Upper lobe of left lung (tissue), 6 donors: ENCODE measurements at regions not wholly inside any gene's neighbourhood (a gene's known extent, or its start where the extent isn't known, plus 50 kb on each side); places are given as distances from the start of the nearest gene placed in this dataset.

Experiments used
- ATAC-seq, 2 donors: fragments of 200-7000 bp; cut with Tn5 transposase; one replicate each; pipeline ENCODE4 v1.9.1; 2022; ENCODE audit warnings: mild to moderate bottlenecking in 2 of 2, moderate library complexity in 2 of 2; ENCODE audit not compliant: low FRiP score in 2 of 2
- DNase-seq, 2 donors: peaks; one replicate each; pipeline ENCODE4 v3.0.0-alpha.2; 2019 to 2020
- H3K27ac ChIP-seq, 4 donors: fragments of 200-600 bp; sonication (generic); one replicate each; pipeline ENCODE4 v1.5.1; 2016 to 2019
- H3K27me3 ChIP-seq, 4 donors: fragments of 200-600 bp; sonication (generic); one replicate each; pipeline ENCODE4 v1.5.1; 2017 to 2019
- H3K36me3 ChIP-seq, 4 donors: fragments of 200-600 bp; sonication (generic); one replicate each; pipeline ENCODE4 v1.5.1; 2016 to 2019
- H3K4me1 ChIP-seq, 4 donors: fragments of 200-600 bp; sonication (generic); one replicate each; pipeline ENCODE4 v1.5.1; 2018 to 2019
- H3K4me3 ChIP-seq, 4 donors: fragments of 200-600 bp; sonication (generic); one replicate each; pipeline ENCODE4 v1.5.1; 2017 to 2019; ENCODE audit warnings: mild to moderate bottlenecking in 2 of 4, moderate library complexity in 1 of 4
- H3K9me3 ChIP-seq, 4 donors: fragments of 200-600 bp; sonication (generic); one replicate each; pipeline ENCODE4 v1.5.1; 2018 to 2019
- EP300 ChIP-seq, 4 donors: sonication (generic); formaldehyde crosslinking; IDR thresholded peaks; one replicate each; pipeline ENCODE4 v1.5.1; 2017; ENCODE audit warnings: antibody characterized with exemption in 4 of 4, control low read depth in 2 of 4
- POLR2A ChIP-seq, 4 donors: fragments of 450-650 bp; IDR thresholded peaks; one replicate each; pipeline ENCODE4 v1.5.1; 2016 to 2017; ENCODE audit warnings: antibody characterized with exemption in 4 of 4, mild to moderate bottlenecking in 2 of 4
- POLR2AphosphoS5 ChIP-seq, 2 donors: sonication (generic); formaldehyde crosslinking; IDR thresholded peaks; one replicate each; pipeline ENCODE4 v1.5.1; 2017; ENCODE audit warnings: antibody characterized with exemption in 2 of 2
- WGBS, 2 donors: methylation state at CpG; one replicate each; pipeline ENCODE4 v1.1.5; 2017 to 2018; 5-methylcytosine and 5-hydroxymethylcytosine counted together
- TF ChIP-seq, protein P1 (sequence below), 6 experiments: fragments of 450-650 bp in 4 of 6; fragments of 200-600 bp in 2 of 6; sonication (generic) in 2 of 6; IDR thresholded peaks; one replicate each; pipeline ENCODE4 v1.5.1; 2016 to 2019; ENCODE audit warnings: antibody characterized with exemption in 6 of 6
- donor health status: DM: no; HTN: no; CAD: no; lungs with moderate emphysema.
- donor health status: DM: no; HTN: yes; CAD: no; lungs with severe emphysema.

GRCh38 chr2:200189964-200190363 lies 116.5 kb upstream of the SPATS2L start:
- no peak for DNase-seq
- no peaks in the 10 kb centered on the region for H3K4me1 ChIP-seq
- TF ChIP-seq POLR2A (IDR thresholded peaks at IDR 0.05), result no peak
- TF ChIP-seq, protein P1, sequence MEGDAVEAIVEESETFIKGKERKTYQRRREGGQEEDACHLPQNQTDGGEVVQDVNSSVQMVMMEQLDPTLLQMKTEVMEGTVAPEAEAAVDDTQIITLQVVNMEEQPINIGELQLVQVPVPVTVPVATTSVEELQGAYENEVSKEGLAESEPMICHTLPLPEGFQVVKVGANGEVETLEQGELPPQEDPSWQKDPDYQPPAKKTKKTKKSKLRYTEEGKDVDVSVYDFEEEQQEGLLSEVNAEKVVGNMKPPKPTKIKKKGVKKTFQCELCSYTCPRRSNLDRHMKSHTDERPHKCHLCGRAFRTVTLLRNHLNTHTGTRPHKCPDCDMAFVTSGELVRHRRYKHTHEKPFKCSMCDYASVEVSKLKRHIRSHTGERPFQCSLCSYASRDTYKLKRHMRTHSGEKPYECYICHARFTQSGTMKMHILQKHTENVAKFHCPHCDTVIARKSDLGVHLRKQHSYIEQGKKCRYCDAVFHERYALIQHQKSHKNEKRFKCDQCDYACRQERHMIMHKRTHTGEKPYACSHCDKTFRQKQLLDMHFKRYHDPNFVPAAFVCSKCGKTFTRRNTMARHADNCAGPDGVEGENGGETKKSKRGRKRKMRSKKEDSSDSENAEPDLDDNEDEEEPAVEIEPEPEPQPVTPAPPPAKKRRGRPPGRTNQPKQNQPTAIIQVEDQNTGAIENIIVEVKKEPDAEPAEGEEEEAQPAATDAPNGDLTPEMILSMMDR (IDR thresholded peaks at IDR 0.05), result no peak
- no peak for TF ChIP-seq EP300 (IDR thresholded peaks at IDR 0.05)
- TF ChIP-seq POLR2AphosphoS5 (IDR thresholded peaks at IDR 0.05), result no peak
- 58 to 70% methylated on average over 2 of the region's 2 CpGs for WGBS, 2 donors
- no peaks in the 10 kb centered on the region for H3K9me3 ChIP-seq
- no peak overlapping the region for H3K4me3 ChIP-seq
- no peaks in the 10 kb centered on the region for H3K27me3 ChIP-seq
- no peak overlapping the region for H3K27ac ChIP-seq
- H3K36me3 ChIP-seq, result no peaks in the 10 kb centered on the region
- no peak for ATAC-seq

- WGBS, 2 donors, result 81 to 83% methylated on average over 3 of the region's 3 CpGs
- Histone ChIP-seq H3K9me3 (no peaks in the 10 kb centered on the region), H3K27ac (no peak overlapping the region), H3K27me3 (no peaks in the 10 kb centered on the region), H3K36me3 (no peaks in the 10 kb centered on the region), H3K4me1 (no peaks in the 10 kb centered on the region), H3K4me3 (no peak overlapping the region)
- no peak for DNase-seq
- no peak for ATAC-seq
- TF ChIP-seq, protein P1 (IDR thresholded peaks at IDR 0.05), result no peak
- TF ChIP-seq POLR2A (IDR thresholded peaks at IDR 0.05) (no peak), POLR2AphosphoS5 (IDR thresholded peaks at IDR 0.05) (no peak), EP300 (IDR thresholded peaks at IDR 0.05) (no peak)
These were observed 113.2 kb upstream of the SPATS2L start for GRCh38 chr2:200193331-200193730.

DNA sequence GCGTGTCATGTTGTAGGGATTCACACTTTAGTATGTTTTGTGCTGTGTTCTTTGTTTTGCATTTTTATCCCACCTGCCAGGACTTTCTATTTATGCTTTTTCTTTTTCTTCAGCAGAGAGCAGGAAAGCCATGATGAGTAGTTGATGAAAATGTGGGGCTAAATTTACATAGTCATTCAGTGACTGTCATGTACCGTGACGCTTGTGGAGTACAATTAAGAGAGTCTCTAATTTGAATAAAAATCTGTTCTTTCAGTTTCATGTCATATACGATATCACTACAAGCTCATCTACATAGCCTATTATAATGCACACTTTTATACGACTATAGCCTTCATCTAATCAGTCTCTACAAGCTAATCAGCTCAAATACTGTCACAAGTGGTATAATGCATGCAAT lies 112.7 kb upstream of the SPATS2L start:
- Histone ChIP-seq H3K36me3 (no peaks in the 10 kb centered on the region), H3K27ac (no peak overlapping the region), H3K4me1 (no peaks in the 10 kb centered on the region), H3K27me3 (no peaks in the 10 kb centered on the region), H3K9me3 (no peaks in the 10 kb centered on the region), H3K4me3 (no peak overlapping the region)
- WGBS, 2 donors, result 87 to 89% methylated on average over 5 of the region's 5 CpGs
- no peak for DNase-seq
- ATAC-seq, result no peak
- TF ChIP-seq POLR2A (IDR thresholded peaks at IDR 0.05) (no peak), EP300 (IDR thresholded peaks at IDR 0.05) (no peak), POLR2AphosphoS5 (IDR thresholded peaks at IDR 0.05) (no peak)
- TF ChIP-seq, protein P1 (IDR thresholded peaks at IDR 0.05), result no peak

DNA sequence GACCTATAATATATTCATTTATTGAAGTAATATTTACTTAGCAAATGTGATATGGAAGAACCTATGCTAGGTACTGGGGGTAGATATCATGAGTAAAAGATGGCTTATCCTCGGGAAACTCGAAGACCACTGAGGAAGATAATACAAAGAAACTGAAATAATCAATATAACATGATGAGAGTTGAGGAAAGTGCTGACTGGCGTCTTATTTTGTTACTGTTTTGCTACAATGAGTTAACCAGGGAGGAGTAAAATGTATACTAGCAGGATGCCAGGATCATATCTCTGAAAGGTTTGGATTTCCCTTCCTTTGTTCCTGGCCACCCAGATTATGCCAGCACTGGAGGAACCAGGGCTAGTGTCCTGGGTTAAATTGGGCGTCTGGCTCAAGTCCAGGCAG lies 111.7 kb upstream of the SPATS2L start:
- no peak overlapping the region for H3K4me3 ChIP-seq
- no peaks in the 10 kb centered on the region for H3K27me3 ChIP-seq
- TF ChIP-seq, protein P1 (IDR thresholded peaks at IDR 0.05), result no peak
- no peak for TF ChIP-seq EP300 (IDR thresholded peaks at IDR 0.05)
- TF ChIP-seq POLR2A (IDR thresholded peaks at IDR 0.05), result no peak
- no peak for TF ChIP-seq POLR2AphosphoS5 (IDR thresholded peaks at IDR 0.05)
- no peaks in the 10 kb centered on the region for H3K4me1 ChIP-seq
- ATAC-seq (no peak), DNase-seq (no peak)
- WGBS, 2 donors, result 66 to 87% methylated on average over 4 of the region's 4 CpGs
- H3K9me3 ChIP-seq, result no peaks in the 10 kb centered on the region
- H3K36me3 ChIP-seq, result no peaks in the 10 kb centered on the region
- no peak overlapping the region for H3K27ac ChIP-seq

GRCh38 chr2:200199005-200199404 lies 107.5 kb upstream of the SPATS2L start:
- Histone ChIP-seq H3K27me3 (no peaks in the 10 kb centered on the region), H3K4me1 (no peaks in the 10 kb centered on the region), H3K36me3 (no peaks in the 10 kb centered on the region), H3K27ac (no peak overlapping the region), H3K9me3 (no peaks in the 10 kb centered on the region), H3K4me3 (no peak overlapping the region)
- peak in 1 of 2 donors; percentile 57 for ATAC-seq
- 63 to 82% methylated on average over 2 of the region's 2 CpGs for WGBS, 2 donors
- no peak for DNase-seq
- TF ChIP-seq EP300 (IDR thresholded peaks at IDR 0.05) (no peak), POLR2AphosphoS5 (IDR thresholded peaks at IDR 0.05) (no peak), POLR2A (IDR thresholded peaks at IDR 0.05) (no peak)
- TF ChIP-seq, protein P1 (IDR thresholded peaks at IDR 0.05), result no peak
